AG04450 (cell line): ENCODE measurements at regions not wholly inside any gene's neighbourhood (a gene's known extent, or its start where the extent isn't known, plus 50 kb on each side); places are given as distances from the start of the nearest gene placed in this dataset.

Experiments used
- CTCF ChIA-PET: fragments of 300-600, 350-600 bp; formaldehyde crosslinking; extraction: SDS; loops from one replicate; lab custom pipeline; 2022; ENCODE audit warnings: antibody characterized with exemption, inconsistent platforms; lab: Charles Lee
- POLR2A ChIA-PET: fragments of 350-600 bp; formaldehyde crosslinking; extraction: SDS; loops from one replicate; lab custom pipeline; 2021; ENCODE audit warnings: antibody characterized with exemption, inconsistent platforms; lab: Yijun Ruan, JAX
- DNase-seq: peaks from one replicate; pipeline ENCODE4 v3.0.0-alpha.2; 2011; ENCODE audit warnings: low read depth, low spot score
- H3K27ac ChIP-seq: one replicate; pipeline ENCODE4 v1.5.1; 2012; ENCODE audit warnings: low read depth, low read length, control low read depth
- H3K27me3 ChIP-seq: one replicate; pipeline ENCODE4 v1.6.0; 2012; ENCODE audit warnings: low read length; ENCODE audit not compliant: control insufficient read depth, insufficient read depth
- H3K4me3 ChIP-seq: 2 replicates; pipeline ENCODE4 v1.5.1; 2011; ENCODE audit warnings: mild to moderate bottlenecking, low read depth, low read length, control low read depth
- H3K9me3 ChIP-seq: 2 replicates; pipeline ENCODE4 v1.5.1; 2012; ENCODE audit warnings: low read length; ENCODE audit not compliant: control insufficient read depth, insufficient read depth
- CTCF ChIP-seq: IDR thresholded peaks from 2 replicates; pipeline ENCODE4 v1.5.1; 2011; ENCODE audit warnings: low read depth, low read length, control low read depth, inconsistent platforms

- H3K27me3 ChIP-seq, result no peaks in the 10 kb centered on the region
- CTCF ChIA-PET, result interaction anchor here (0.6 to 0.7 kb wide), 2 partner anchors 25 to 257 kb away, joined by 3 to 5 read pairs; no protein-coding TSS in a partner anchor
- POLR2A ChIA-PET, result no interaction called here
- no peak for TF ChIP-seq CTCF
- no peak for DNase-seq
- peak overlapping the region; percentile 2; the same call in 1 of the 2 replicates for H3K4me3 ChIP-seq
- H3K9me3 ChIP-seq, result no peaks in the 10 kb centered on the region
- H3K27ac ChIP-seq, result no peak overlapping the region
Measured at GRCh38 chr4:180134091-180134866, 2108.9 kb upstream of the TENM3 start.

- TF ChIP-seq CTCF, result no peak
- no peaks in the 10 kb centered on the region for H3K27me3 ChIP-seq
- H3K4me3 ChIP-seq, result no peak overlapping the region
- H3K27ac ChIP-seq, result no peak overlapping the region
- H3K9me3 ChIP-seq, result no peaks in the 10 kb centered on the region
- ChIA-PET CTCF (no interaction called here), POLR2A (no interaction called here)
- no peak for DNase-seq
Measured at GRCh38 chr4:180141734-180142133, 2101.5 kb upstream of the TENM3 start.

GRCh38 chr4:180148737-180149136 is 2094.5 kb upstream of the TENM3 start:
- DNase-seq, result no peak
- CTCF ChIA-PET, result no interaction called here
- POLR2A ChIA-PET, result interaction anchor here (0.5 kb wide), 1 partner anchor 11 kb away, joined by 12 read pairs; no protein-coding TSS in a partner anchor
- Histone ChIP-seq H3K4me3 (no peak overlapping the region), H3K9me3 (no peaks in the 10 kb centered on the region), H3K27ac (no peak overlapping the region), H3K27me3 (no peaks in the 10 kb centered on the region)
- no peak for TF ChIP-seq CTCF

- CTCF ChIA-PET, result interaction anchor here (0.6 to 1.3 kb wide), 6 partner anchors 9 to 1635 kb away, joined by 3 to 6 read pairs (median 4); no protein-coding TSS in a partner anchor
- no peaks in the 10 kb centered on the region for H3K27me3 ChIP-seq
- no peak for DNase-seq
Measured at GRCh38 chr4:180150818-180151217, 2092.4 kb upstream of the TENM3 start.

More at GRCh38 chr4:180150818-180151217, 2092.4 kb upstream of the TENM3 start:
- POLR2A ChIA-PET, result no interaction called here
- no peak overlapping the region for H3K27ac ChIP-seq
- TF ChIP-seq CTCF, result peak; percentile 52
- no peaks in the 10 kb centered on the region for H3K9me3 ChIP-seq
- no peak overlapping the region for H3K4me3 ChIP-seq
